ENCODE measurements at regions not wholly inside any gene's neighbourhood (a gene's known extent, or its start where the extent isn't known, plus 50 kb on each side); places are given as distances from the start of the nearest gene placed in this dataset.

- Mint-ChIP-seq H3K27me3 (no peaks in the 10 kb centered on the region), H3K4me3 (no peak overlapping the region), H3K9me3 (no peaks in the 10 kb centered on the region), H3K4me1 (peaks cover 6% of the 10 kb centered on the region), H3K36me3 (no peaks in the 10 kb centered on the region), H3K27ac (no peak overlapping the region)
- no peak for ATAC-seq (ENCODE audit: low read depth)
- DNase-seq (ENCODE audit: low spot score in 2 of 2) = no peak
Observed at GRCh38 chrX:42098900-42099299, 175.5 kb upstream of the CASK start.

GRCh38 chrX:42097486-42097885, 174.1 kb upstream of the CASK start:
- H3K4me1 Mint-ChIP-seq = peaks cover 6% of the 10 kb centered on the region
- H3K4me3 Mint-ChIP-seq = no peak overlapping the region
- H3K27ac Mint-ChIP-seq = peak overlapping the region; percentile 50
- H3K27me3 Mint-ChIP-seq = no peaks in the 10 kb centered on the region
- ATAC-seq (ENCODE audit: low read depth) (no peak), DNase-seq (ENCODE audit: low spot score in 2 of 2) (no peak)
- no peaks in the 10 kb centered on the region for H3K36me3 Mint-ChIP-seq
- no peaks in the 10 kb centered on the region for H3K9me3 Mint-ChIP-seq

- Mint-ChIP-seq H3K4me3 (no peak overlapping the region), H3K4me1 (peaks cover 6% of the 10 kb centered on the region), H3K9me3 (no peaks in the 10 kb centered on the region), H3K27ac (no peak overlapping the region), H3K36me3 (no peaks in the 10 kb centered on the region), H3K27me3 (no peaks in the 10 kb centered on the region)
- ATAC-seq (ENCODE audit: low read depth) = no peak
- DNase-seq (ENCODE audit: low spot score in 2 of 2) = no peak
Observed at GRCh38 chrX:42096265-42096920, 173.0 kb upstream of the CASK start.

- Mint-ChIP-seq H3K36me3 (no peaks in the 10 kb centered on the region), H3K4me1 (peaks cover 6% of the 10 kb centered on the region), H3K9me3 (no peaks in the 10 kb centered on the region), H3K27me3 (no peaks in the 10 kb centered on the region), H3K27ac (peak overlapping the region; percentile 58), H3K4me3 (peak overlapping the region; percentile 72)
- ATAC-seq (ENCODE audit: low read depth) = peak; percentile 39
- no peak for DNase-seq (ENCODE audit: low spot score in 2 of 2)
Observed at GRCh38 chrX:42094218-42094617, 170.9 kb upstream of the CASK start.

GRCh38 chrX:42093756-42094155, 170.4 kb upstream of the CASK start:
- DNase-seq (ENCODE audit: low spot score in 2 of 2) (no peak), ATAC-seq (ENCODE audit: low read depth) (peak; percentile 72)
- Mint-ChIP-seq H3K4me1 (peaks cover 6% of the 10 kb centered on the region), H3K9me3 (no peaks in the 10 kb centered on the region), H3K4me3 (peak overlapping the region; percentile 72), H3K27ac (peak overlapping the region; percentile 58), H3K36me3 (no peaks in the 10 kb centered on the region), H3K27me3 (no peaks in the 10 kb centered on the region)

- ATAC-seq (ENCODE audit: low read depth) (no peak), DNase-seq (ENCODE audit: low spot score in 2 of 2) (no peak)
Observed at GRCh38 chrX:42090395-42090794, 167.0 kb upstream of the CASK start.

GRCh38 chrX:42089031-42089430, 165.7 kb upstream of the CASK start:
- no peaks in the 10 kb centered on the region for H3K27me3 Mint-ChIP-seq

More at GRCh38 chrX:42090395-42090794, 167.0 kb upstream of the CASK start:
- Mint-ChIP-seq H3K4me1 (peaks cover 6% of the 10 kb centered on the region), H3K27ac (no peak overlapping the region), H3K4me3 (no peak overlapping the region), H3K27me3 (no peaks in the 10 kb centered on the region), H3K36me3 (no peaks in the 10 kb centered on the region), H3K9me3 (no peaks in the 10 kb centered on the region)

GRCh38 chrX:42087960-42088359, 164.6 kb upstream of the CASK start:
- Mint-ChIP-seq H3K27ac (no peak overlapping the region), H3K9me3 (no peaks in the 10 kb centered on the region), H3K36me3 (no peaks in the 10 kb centered on the region), H3K4me3 (no peak overlapping the region), H3K4me1 (no peaks in the 10 kb centered on the region), H3K27me3 (no peaks in the 10 kb centered on the region)
- ATAC-seq (ENCODE audit: low read depth) (no peak), DNase-seq (ENCODE audit: low spot score in 2 of 2) (no peak)

More at GRCh38 chrX:42089031-42089430, 165.7 kb upstream of the CASK start:
- H3K4me3 Mint-ChIP-seq = no peak overlapping the region
- no peaks in the 10 kb centered on the region for H3K9me3 Mint-ChIP-seq
- ATAC-seq (ENCODE audit: low read depth) (no peak), DNase-seq (ENCODE audit: low spot score in 2 of 2) (no peak)
- no peaks in the 10 kb centered on the region for H3K36me3 Mint-ChIP-seq
- H3K27ac Mint-ChIP-seq = no peak overlapping the region
- H3K4me1 Mint-ChIP-seq = peaks cover 1% of the 10 kb centered on the region

GRCh38 chrX:42085836-42086235, 162.5 kb upstream of the CASK start:
- ATAC-seq (ENCODE audit: low read depth) = no peak
- DNase-seq (ENCODE audit: low spot score in 2 of 2) = no peak
- Mint-ChIP-seq H3K27me3 (peaks cover 2% of the 10 kb centered on the region), H3K4me3 (no peak overlapping the region), H3K36me3 (no peaks in the 10 kb centered on the region), H3K4me1 (no peaks in the 10 kb centered on the region), H3K9me3 (no peaks in the 10 kb centered on the region), H3K27ac (no peak overlapping the region)

- no peaks in the 10 kb centered on the region for H3K36me3 Mint-ChIP-seq
- no peak for ATAC-seq (ENCODE audit: low read depth)
- H3K27me3 Mint-ChIP-seq = peaks cover 2% of the 10 kb centered on the region
- no peak overlapping the region for H3K27ac Mint-ChIP-seq
- DNase-seq (ENCODE audit: low spot score in 2 of 2) = no peak
- no peaks in the 10 kb centered on the region for H3K4me1 Mint-ChIP-seq
- no peak overlapping the region for H3K4me3 Mint-ChIP-seq
- peaks cover 2% of the 10 kb centered on the region for H3K9me3 Mint-ChIP-seq
Observed at GRCh38 chrX:42079968-42080367, 156.6 kb upstream of the CASK start.

- peaks cover 2% of the 10 kb centered on the region for H3K9me3 Mint-ChIP-seq
- no peak overlapping the region for H3K27ac Mint-ChIP-seq
- no peak overlapping the region for H3K4me3 Mint-ChIP-seq
- H3K36me3 Mint-ChIP-seq = no peaks in the 10 kb centered on the region
- ATAC-seq (ENCODE audit: low read depth) (no peak), DNase-seq (ENCODE audit: low spot score in 2 of 2) (no peak)
- H3K4me1 Mint-ChIP-seq = no peaks in the 10 kb centered on the region
- peaks cover 2% of the 10 kb centered on the region for H3K27me3 Mint-ChIP-seq
Observed at GRCh38 chrX:42077675-42078074, 154.3 kb upstream of the CASK start.

- Mint-ChIP-seq H3K27me3 (peaks cover 2% of the 10 kb centered on the region), H3K9me3 (peaks cover 3% of the 10 kb centered on the region), H3K36me3 (no peaks in the 10 kb centered on the region), H3K27ac (no peak overlapping the region), H3K4me3 (no peak overlapping the region), H3K4me1 (no peaks in the 10 kb centered on the region)
- ATAC-seq (ENCODE audit: low read depth) (no peak), DNase-seq (ENCODE audit: low spot score in 2 of 2) (no peak)
Observed at GRCh38 chrX:42075032-42075431, 151.7 kb upstream of the CASK start.

GRCh38 chrX:42073448-42073847, 150.1 kb upstream of the CASK start:
- Mint-ChIP-seq H3K9me3 (peaks cover 3% of the 10 kb centered on the region), H3K36me3 (no peaks in the 10 kb centered on the region), H3K27ac (no peak overlapping the region), H3K27me3 (peaks cover 4% of the 10 kb centered on the region), H3K4me1 (no peaks in the 10 kb centered on the region), H3K4me3 (no peak overlapping the region)
- DNase-seq (ENCODE audit: low spot score in 2 of 2) (no peak), ATAC-seq (ENCODE audit: low read depth) (no peak)

GRCh38 chrX:42070866-42071265, 147.5 kb upstream of the CASK start:
- H3K36me3 Mint-ChIP-seq = no peaks in the 10 kb centered on the region
- ATAC-seq (ENCODE audit: low read depth) = no peak
- no peaks in the 10 kb centered on the region for H3K4me1 Mint-ChIP-seq
- no peak for DNase-seq (ENCODE audit: low spot score in 2 of 2)
- H3K27me3 Mint-ChIP-seq = peaks cover 6% of the 10 kb centered on the region
- peaks cover 3% of the 10 kb centered on the region for H3K9me3 Mint-ChIP-seq
- H3K27ac Mint-ChIP-seq = no peak overlapping the region
- H3K4me3 Mint-ChIP-seq = no peak overlapping the region

GRCh38 chrX:42054256-42054655, 130.9 kb upstream of the CASK start:
- no peak for ATAC-seq (ENCODE audit: low read depth)
- no peak overlapping the region for H3K27ac Mint-ChIP-seq
- H3K36me3 Mint-ChIP-seq = no peaks in the 10 kb centered on the region
- peaks cover 2% of the 10 kb centered on the region for H3K4me1 Mint-ChIP-seq
- no peak for DNase-seq (ENCODE audit: low spot score in 2 of 2)
- H3K9me3 Mint-ChIP-seq = no peaks in the 10 kb centered on the region
- no peak overlapping the region for H3K4me3 Mint-ChIP-seq
- no peaks in the 10 kb centered on the region for H3K27me3 Mint-ChIP-seq

Measured in memory B cell (primary cell).